ENCODE measurements at regions not wholly inside any gene's neighbourhood (a gene's known extent, or its start where the extent isn't known, plus 50 kb on each side); places are given as distances from the start of the nearest gene placed in this dataset.

DNA sequence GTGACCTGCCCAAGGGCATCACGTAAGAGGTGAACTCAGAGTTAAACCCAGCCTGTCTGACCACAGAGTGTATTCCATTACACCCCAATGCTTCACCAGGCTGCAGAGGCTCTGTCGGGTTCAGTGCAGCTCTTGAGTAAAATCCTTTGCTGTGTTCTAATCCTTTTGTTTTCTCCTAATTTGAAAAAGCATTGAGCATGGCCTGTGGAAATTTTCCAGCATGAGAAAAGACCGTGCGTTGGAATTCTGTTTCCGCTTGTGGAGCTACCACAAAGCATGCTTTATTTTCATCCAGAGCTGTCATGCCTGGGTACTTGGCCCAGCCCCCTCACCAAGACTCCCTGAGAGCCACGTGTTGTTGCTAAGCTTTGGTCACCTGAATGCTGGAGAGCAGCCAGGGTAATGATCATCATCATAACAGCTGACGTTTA lies 317.6 kb downstream of the PRDM2 start:
- no peak for DNase-seq (ENCODE audit: low read depth)
- no peak overlapping the region for H3K4me3 ChIP-seq (replicated peaks; ENCODE audit: low read depth, low read length)
- TF ChIP-seq, protein P1, sequence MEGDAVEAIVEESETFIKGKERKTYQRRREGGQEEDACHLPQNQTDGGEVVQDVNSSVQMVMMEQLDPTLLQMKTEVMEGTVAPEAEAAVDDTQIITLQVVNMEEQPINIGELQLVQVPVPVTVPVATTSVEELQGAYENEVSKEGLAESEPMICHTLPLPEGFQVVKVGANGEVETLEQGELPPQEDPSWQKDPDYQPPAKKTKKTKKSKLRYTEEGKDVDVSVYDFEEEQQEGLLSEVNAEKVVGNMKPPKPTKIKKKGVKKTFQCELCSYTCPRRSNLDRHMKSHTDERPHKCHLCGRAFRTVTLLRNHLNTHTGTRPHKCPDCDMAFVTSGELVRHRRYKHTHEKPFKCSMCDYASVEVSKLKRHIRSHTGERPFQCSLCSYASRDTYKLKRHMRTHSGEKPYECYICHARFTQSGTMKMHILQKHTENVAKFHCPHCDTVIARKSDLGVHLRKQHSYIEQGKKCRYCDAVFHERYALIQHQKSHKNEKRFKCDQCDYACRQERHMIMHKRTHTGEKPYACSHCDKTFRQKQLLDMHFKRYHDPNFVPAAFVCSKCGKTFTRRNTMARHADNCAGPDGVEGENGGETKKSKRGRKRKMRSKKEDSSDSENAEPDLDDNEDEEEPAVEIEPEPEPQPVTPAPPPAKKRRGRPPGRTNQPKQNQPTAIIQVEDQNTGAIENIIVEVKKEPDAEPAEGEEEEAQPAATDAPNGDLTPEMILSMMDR (IDR thresholded peaks at IDR 0.05; ENCODE audit: low read length, missing control alignments): no peak

DNA sequence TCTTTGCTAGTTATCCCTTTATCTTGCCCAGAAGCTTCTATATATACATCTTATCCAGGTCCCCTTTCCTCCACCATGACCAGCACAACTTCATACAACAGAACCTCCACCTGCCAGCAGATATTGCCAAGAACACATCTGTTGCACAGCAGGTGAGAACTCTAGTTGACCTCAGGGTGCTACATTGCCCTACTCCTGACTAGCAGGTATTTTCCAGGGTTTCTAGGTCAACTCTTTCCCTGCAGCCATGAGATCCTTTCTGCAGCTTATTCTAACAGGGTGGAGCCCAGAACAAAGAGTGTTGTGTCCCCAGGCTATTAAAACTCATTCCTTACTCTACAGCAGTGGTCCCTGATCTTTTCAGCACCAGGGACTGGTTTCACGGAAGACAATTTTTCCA lies 319.5 kb downstream of the PRDM2 start:
- no peak overlapping the region for H3K4me3 ChIP-seq (replicated peaks; ENCODE audit: low read depth, low read length)
- no peak for DNase-seq (ENCODE audit: low read depth)
- TF ChIP-seq, protein P1 (IDR thresholded peaks at IDR 0.05; ENCODE audit: low read length, missing control alignments): no peak

DNA sequence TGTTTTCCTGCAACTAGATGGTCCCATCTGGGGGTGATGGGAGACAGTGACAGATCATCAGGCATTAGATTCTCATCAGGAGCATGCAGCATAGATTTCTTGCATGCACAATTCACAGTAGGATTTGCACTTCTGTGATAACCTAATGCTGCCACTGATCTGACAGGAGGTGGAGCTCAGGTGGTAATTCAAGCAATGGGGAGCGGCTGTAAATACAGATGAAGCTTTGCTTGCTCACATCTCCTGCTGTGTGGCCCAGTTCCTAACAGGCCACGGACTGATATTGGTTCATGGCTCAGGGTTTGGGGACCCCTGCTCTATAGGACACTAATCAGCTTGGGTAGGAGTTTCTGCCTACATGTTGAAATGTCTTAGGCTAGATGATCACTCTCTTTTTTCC lies 320.0 kb downstream of the PRDM2 start:
- TF ChIP-seq, protein P1 (IDR thresholded peaks at IDR 0.05; ENCODE audit: low read length, missing control alignments): no peak
- no peak for DNase-seq (ENCODE audit: low read depth)
- H3K4me3 ChIP-seq (replicated peaks; ENCODE audit: low read depth, low read length): no peak overlapping the region

DNA sequence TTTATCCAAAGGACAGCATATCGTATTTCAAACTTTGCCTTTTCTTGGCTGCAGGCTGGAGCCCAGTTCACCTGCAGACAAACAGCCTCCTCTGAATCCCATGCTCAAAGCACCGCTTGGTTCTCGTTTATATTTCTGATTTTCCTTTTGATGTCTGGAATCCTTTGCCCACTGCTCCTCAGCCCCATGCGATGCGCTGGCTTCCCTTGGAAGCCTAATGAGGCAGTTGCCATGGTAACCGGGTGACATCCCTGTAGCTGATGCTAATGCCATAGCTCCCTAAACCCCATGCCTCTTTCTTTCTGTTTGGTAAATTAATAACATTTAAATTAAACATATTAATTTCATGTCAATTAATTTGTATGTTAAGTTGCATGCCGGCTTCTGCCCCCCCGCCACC lies 327.1 kb downstream of the PRDM2 start:
- TF ChIP-seq, protein P1 (IDR thresholded peaks at IDR 0.05; ENCODE audit: low read length, missing control alignments): no peak
- no peak for DNase-seq (ENCODE audit: low read depth)

DNA sequence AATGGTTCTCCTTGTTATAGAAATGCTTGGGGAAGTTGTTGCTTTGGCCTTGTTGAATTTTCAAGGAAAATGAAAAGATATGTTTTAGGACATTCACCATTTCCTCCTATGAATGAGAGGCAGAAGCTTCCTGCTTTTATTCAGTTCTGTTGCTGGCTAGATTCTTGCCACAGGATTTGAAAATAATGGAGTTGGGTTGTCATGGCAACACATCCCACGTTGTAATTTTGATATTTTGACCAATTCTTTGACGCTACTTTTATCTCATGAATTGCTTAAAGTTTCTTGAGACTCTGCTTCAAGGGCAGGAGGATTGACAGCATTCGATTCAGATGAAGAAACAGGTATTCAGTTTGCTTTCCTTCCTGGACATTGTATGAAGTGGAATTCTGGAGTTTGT lies 331.5 kb downstream of the PRDM2 start:
- TF ChIP-seq, protein P1 (IDR thresholded peaks at IDR 0.05; ENCODE audit: low read length, missing control alignments): no peak
- H3K4me3 ChIP-seq (replicated peaks; ENCODE audit: low read depth, low read length): no peak overlapping the region
- DNase-seq (ENCODE audit: low read depth): no peak

More for the DNA sequence above, 327.1 kb downstream of the PRDM2 start:
- H3K4me3 ChIP-seq (replicated peaks; ENCODE audit: low read depth, low read length): no peak overlapping the region

DNA sequence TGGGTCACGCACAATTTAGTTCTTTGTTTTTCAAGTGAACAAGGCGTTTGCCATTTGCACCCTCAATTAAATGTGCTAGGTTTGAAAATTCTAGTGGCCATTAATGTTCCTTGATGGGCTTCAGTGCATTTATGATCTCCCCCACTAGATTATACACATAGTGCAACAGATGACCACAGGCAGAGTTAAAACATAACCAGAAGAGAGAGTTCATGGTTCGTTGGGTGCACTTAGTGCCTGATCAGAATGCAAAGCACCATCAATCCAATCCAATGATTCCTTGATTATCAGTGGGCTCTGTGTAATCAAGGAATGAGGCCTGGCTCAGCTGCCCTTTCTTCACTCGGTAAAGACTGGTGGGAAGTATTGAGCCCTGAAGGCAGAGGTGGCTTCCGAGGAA lies 334.5 kb downstream of the PRDM2 start:
- no peak overlapping the region for H3K4me3 ChIP-seq (replicated peaks; ENCODE audit: low read depth, low read length)
- TF ChIP-seq, protein P1 (IDR thresholded peaks at IDR 0.05; ENCODE audit: low read length, missing control alignments): no peak
- DNase-seq (ENCODE audit: low read depth): no peak

DNA sequence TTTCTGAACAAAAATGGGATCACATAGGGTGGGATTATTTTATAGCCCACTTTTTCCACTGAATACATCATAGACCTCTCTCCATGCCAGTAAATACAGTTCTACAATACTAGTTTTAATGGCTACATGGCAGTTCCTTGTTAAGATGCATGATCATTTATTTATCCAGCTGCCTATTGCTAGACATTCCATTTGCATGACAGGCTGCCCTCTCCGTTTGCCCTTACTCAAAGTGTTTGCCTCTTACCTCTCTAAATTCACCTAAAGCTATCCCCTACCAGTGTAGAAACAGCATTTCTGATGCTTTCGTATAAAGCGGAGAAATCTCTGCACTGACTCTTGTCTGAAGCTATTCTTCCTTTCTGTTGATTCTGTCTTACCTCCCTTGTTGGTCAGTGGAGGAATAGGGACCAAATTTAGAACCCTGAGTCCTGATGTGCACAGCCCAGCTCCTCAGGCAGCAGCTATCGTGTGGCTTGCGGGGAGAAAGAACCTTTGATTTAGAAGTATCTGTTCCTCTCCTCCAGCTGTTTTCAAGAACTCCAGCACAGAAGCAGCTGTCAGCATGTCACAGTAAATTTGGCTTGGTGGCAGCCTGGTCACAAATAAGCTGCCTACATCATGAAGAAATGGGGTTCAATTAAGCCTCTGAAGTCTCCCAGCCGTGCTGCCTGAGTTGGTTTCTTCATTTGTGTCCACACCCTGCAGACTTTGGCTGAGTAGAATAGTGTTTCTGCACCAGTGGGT lies 337.3 kb downstream of the PRDM2 start:
- TF ChIP-seq, protein P1 (IDR thresholded peaks at IDR 0.05; ENCODE audit: low read length, missing control alignments): no peak
- H3K4me3 ChIP-seq (replicated peaks; ENCODE audit: low read depth, low read length): no peak overlapping the region
- no peak for DNase-seq (ENCODE audit: low read depth)
